Sigmoid colon (tissue), 4 donors: ENCODE measurements at regions not wholly inside any gene's neighbourhood (a gene's known extent, or its start where the extent isn't known, plus 50 kb on each side); places are given as distances from the start of the nearest gene placed in this dataset.

Experiments used
- EP300 ChIP-seq, 4 donors: sonication (generic); formaldehyde crosslinking; IDR thresholded peaks; one replicate each; pipeline ENCODE4 v1.6.1; 2017; ENCODE audit warnings: antibody characterized with exemption in 4 of 4
- POLR2A ChIP-seq, 2 donors: fragments of 450-650 bp; IDR thresholded peaks; one replicate each; pipeline ENCODE4 v1.6.1; 2016; ENCODE audit warnings: antibody characterized with exemption in 2 of 2, mild to moderate bottlenecking in 2 of 2, moderate library complexity in 2 of 2
- TF ChIP-seq, protein P1 (sequence below), 4 experiments: fragments of 450-650 bp in 3 of 4; fragments of 200-600 bp in 1 of 4; IDR thresholded peaks; one replicate each; pipeline ENCODE4 v1.5.1; 2016 to 2019; ENCODE audit warnings: antibody characterized with exemption in 4 of 4, mild to moderate bottlenecking in 3 of 4, moderate library complexity in 2 of 4

DNA sequence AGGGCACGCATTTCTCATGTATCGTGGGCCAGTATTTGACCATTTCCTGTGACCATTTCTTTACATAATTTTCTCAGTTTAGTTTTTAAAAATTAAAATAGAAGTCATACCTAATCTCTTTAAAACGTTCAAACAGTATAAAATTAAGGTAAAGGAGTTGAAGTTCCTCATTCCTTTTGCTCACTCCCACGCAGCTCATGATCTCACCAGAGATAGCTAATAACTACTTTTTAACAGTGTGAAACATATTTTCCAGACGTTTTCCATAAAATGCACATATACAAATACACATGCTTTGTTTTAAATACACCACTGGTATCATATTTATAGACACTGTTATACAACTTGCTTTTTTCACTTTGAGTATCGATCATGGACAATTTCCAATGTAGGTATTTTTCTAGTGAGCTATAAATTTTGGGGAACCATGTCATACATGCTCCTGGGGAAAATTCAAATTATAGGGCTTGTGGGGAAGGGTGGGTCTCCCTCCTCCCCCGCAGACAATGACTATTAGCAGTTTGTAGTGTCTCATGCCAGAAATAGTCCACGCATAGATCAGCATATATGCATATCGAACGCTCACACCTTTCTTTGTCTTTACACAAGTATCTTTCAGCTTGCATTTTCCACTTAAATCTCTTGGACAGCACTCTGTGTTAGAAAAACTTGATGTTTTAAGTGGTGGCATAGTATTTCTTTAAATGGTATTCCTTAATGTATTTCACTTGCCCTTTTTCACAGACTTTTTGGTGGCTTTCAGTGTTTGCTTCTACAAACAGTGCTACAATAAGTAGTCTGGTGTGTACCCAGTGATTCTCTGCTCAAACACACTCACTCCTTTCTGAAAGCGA, 145.5 kb upstream of the ZNF217 start:
- TF ChIP-seq, protein P1, sequence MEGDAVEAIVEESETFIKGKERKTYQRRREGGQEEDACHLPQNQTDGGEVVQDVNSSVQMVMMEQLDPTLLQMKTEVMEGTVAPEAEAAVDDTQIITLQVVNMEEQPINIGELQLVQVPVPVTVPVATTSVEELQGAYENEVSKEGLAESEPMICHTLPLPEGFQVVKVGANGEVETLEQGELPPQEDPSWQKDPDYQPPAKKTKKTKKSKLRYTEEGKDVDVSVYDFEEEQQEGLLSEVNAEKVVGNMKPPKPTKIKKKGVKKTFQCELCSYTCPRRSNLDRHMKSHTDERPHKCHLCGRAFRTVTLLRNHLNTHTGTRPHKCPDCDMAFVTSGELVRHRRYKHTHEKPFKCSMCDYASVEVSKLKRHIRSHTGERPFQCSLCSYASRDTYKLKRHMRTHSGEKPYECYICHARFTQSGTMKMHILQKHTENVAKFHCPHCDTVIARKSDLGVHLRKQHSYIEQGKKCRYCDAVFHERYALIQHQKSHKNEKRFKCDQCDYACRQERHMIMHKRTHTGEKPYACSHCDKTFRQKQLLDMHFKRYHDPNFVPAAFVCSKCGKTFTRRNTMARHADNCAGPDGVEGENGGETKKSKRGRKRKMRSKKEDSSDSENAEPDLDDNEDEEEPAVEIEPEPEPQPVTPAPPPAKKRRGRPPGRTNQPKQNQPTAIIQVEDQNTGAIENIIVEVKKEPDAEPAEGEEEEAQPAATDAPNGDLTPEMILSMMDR (IDR thresholded peaks at IDR 0.05), result no peak
- TF ChIP-seq POLR2A (IDR thresholded peaks at IDR 0.05) (no peak), EP300 (IDR thresholded peaks at IDR 0.05) (no peak)
